OCI-LY7 (cell line): ENCODE measurements at regions not wholly inside any gene's neighbourhood (a gene's known extent, or its start where the extent isn't known, plus 50 kb on each side); places are given as distances from the start of the nearest gene placed in this dataset.

Source experiments
- BruUV-seq: library from RNA; stranded (reverse); fragments of 400-500 nt; replicated peaks from 2 replicates; lab custom pipeline; 2021; lab: Mats Ljungman, UMichigan
- CTCF ChIA-PET: fragments of 300-600 bp; sonication (Branson Sonifier 250); formaldehyde crosslinking; loops from one replicate; lab custom pipeline; 2022; ENCODE audit warnings: antibody characterized with exemption; ENCODE audit not compliant: unreplicated experiment; lab: Charles Lee
- POLR2A ChIA-PET: fragments of 300-600 bp; sonication (Branson Sonifier 250); formaldehyde crosslinking; loops from one replicate; lab custom pipeline; 2022; ENCODE audit warnings: antibody characterized with exemption; lab: Charles Lee
- DNase-seq: peaks from one replicate; pipeline ENCODE4 v3.0.0-alpha.2; 2015; ENCODE audit warnings: low spot score
- H2AFZ ChIP-seq: fragments of 200-600 bp; sonication (generic), shearing (Covaris generic); 2 replicates; pipeline ENCODE4 v1.6.1; 2014; ENCODE audit warnings: mild to moderate bottlenecking, antibody characterized with exemption, low read length, moderate library complexity
- H3K27ac ChIP-seq: fragments of 200-600 bp; sonication (generic); 2 replicates; pipeline ENCODE4 v1.5.1; 2014; ENCODE audit warnings: mixed run types, low read depth, mild to moderate bottlenecking, moderate library complexity, low read length, inconsistent platforms; ENCODE audit not compliant: poor library complexity, severe bottlenecking
- H3K36me3 ChIP-seq: fragments of 200-600 bp; sonication (generic); 2 replicates; pipeline ENCODE4 v1.6.1; 2014; ENCODE audit warnings: mild to moderate bottlenecking, antibody characterized with exemption, low read length, moderate library complexity, mixed read lengths; ENCODE audit not compliant: insufficient read depth
- H3K4me1 ChIP-seq: fragments of 200-600 bp; sonication (generic); 2 replicates; pipeline ENCODE4 v1.5.1; 2014; ENCODE audit warnings: mild to moderate bottlenecking, low read length; ENCODE audit not compliant: insufficient read depth, poor library complexity, severe bottlenecking
- H3K4me2 ChIP-seq: fragments of 200-600 bp; sonication (generic); 2 replicates; pipeline ENCODE4 v1.6.1; 2014; ENCODE audit warnings: mild to moderate bottlenecking, low read length
- H3K4me3 ChIP-seq: fragments of 200-600 bp; sonication (generic); 2 replicates; pipeline ENCODE4 v1.5.1; 2014; ENCODE audit warnings: mild to moderate bottlenecking, low read depth, low read length; ENCODE audit not compliant: poor library complexity, severe bottlenecking
- H3K79me2 ChIP-seq: fragments of 200-600 bp; sonication (generic); 2 replicates; pipeline ENCODE4 v1.6.1; 2016; ENCODE audit warnings: low read depth, mild to moderate bottlenecking, low read length, moderate library complexity, mixed read lengths; ENCODE audit not compliant: insufficient read depth
- H3K9me2 ChIP-seq: fragments of 200-600 bp; sonication (generic); 2 replicates; pipeline ENCODE4 v1.6.1; 2016; ENCODE audit warnings: mild to moderate bottlenecking, low read length, mixed read lengths; ENCODE audit not compliant: insufficient read depth
- H3K9me3 ChIP-seq: fragments of 200-600 bp; sonication (generic); 2 replicates; pipeline ENCODE4 v1.6.1; 2014; ENCODE audit warnings: mild to moderate bottlenecking, mixed run types, low read length, mixed read lengths
- H4K20me1 ChIP-seq: fragments of 200-600 bp; sonication (generic); 2 replicates; pipeline ENCODE4 v1.6.1; 2014; ENCODE audit warnings: mild to moderate bottlenecking, antibody characterized with exemption, low read length, moderate library complexity, mixed read lengths; ENCODE audit not compliant: insufficient read depth
- EZH2phosphoT487 ChIP-seq: fragments of 200-600 bp; sonication (generic); IDR thresholded peaks from 2 replicates; pipeline ENCODE4 v1.6.1; 2018; ENCODE audit warnings: low read depth, borderline replicate concordance, mild to moderate bottlenecking, mixed run types, antibody characterized with exemption, low read length, moderate library complexity, mixed read lengths
- intact Hi-C: fragments of 100-400 bp; cut with micrococcal nuclease; formaldehyde crosslinking; loops from one replicate; pipeline ENCODE4 v1.10.0; 2022; ENCODE audit not compliant: unreplicated experiment
- TF ChIP-seq, protein P1 (sequence below): fragments of 200-600 bp; sonication (generic); conservative IDR thresholded peaks from 2 replicates; pipeline ENCODE4 v1.5.1; 2014; ENCODE audit warnings: mild to moderate bottlenecking, antibody characterized with exemption, low read length, moderate library complexity, mixed read lengths

GRCh38 chr7:53095731-53096501 is 60.5 kb downstream of the POM121L12 start:
- Histone ChIP-seq H2AFZ (no peak overlapping the region), H4K20me1 (no peaks in the 10 kb centered on the region), H3K4me2 (no peak overlapping the region), H3K9me2 (no peaks in the 10 kb centered on the region), H3K9me3 (no peaks in the 10 kb centered on the region), H3K27ac (no peak overlapping the region), H3K79me2 (no peaks in the 10 kb centered on the region), H3K4me1 (no peaks in the 10 kb centered on the region), H3K36me3 (no peaks in the 10 kb centered on the region), H3K4me3 (no peak overlapping the region)
- no peak for TF ChIP-seq EZH2phosphoT487
- TF ChIP-seq, protein P1, sequence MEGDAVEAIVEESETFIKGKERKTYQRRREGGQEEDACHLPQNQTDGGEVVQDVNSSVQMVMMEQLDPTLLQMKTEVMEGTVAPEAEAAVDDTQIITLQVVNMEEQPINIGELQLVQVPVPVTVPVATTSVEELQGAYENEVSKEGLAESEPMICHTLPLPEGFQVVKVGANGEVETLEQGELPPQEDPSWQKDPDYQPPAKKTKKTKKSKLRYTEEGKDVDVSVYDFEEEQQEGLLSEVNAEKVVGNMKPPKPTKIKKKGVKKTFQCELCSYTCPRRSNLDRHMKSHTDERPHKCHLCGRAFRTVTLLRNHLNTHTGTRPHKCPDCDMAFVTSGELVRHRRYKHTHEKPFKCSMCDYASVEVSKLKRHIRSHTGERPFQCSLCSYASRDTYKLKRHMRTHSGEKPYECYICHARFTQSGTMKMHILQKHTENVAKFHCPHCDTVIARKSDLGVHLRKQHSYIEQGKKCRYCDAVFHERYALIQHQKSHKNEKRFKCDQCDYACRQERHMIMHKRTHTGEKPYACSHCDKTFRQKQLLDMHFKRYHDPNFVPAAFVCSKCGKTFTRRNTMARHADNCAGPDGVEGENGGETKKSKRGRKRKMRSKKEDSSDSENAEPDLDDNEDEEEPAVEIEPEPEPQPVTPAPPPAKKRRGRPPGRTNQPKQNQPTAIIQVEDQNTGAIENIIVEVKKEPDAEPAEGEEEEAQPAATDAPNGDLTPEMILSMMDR, result no peak
- intact Hi-C loops, result no loop called here
- ChIA-PET CTCF (no interaction called here), POLR2A (interaction anchor here (0.7 kb wide), 1 partner anchor 106 kb away, joined by 3 read pairs; no protein-coding TSS in a partner anchor)
- BruUV-seq, result no TSS peak
- no peak for DNase-seq

DNA sequence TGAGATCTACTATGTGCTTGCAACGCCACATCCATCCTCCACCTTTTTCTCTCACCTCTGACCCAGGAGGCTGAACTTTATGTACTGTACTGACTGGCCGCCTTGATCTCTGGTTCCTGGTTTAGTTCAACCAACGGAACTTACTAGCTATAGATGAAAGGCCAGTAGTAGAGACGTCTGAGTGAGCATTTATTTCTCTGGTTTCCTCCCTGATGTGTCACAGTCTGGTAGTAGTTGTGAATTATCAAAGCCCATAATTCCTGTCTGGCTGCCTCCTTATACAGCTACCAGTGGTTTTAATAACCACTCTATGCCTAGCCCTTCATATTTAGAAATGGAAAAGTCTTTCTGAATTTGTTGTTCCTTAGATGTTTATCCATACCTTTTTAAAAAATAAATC is 64.7 kb downstream of the POM121L12 start:
- no peaks in the 10 kb centered on the region for H3K36me3 ChIP-seq
- H3K27ac ChIP-seq, result no peak overlapping the region
- H3K79me2 ChIP-seq, result no peaks in the 10 kb centered on the region
- no peak overlapping the region for H2AFZ ChIP-seq
- TF ChIP-seq, protein P1, result no peak
- no peak for TF ChIP-seq EZH2phosphoT487
- H3K4me3 ChIP-seq, result no peak overlapping the region
- no TSS peak for BruUV-seq
- POLR2A ChIA-PET, result no interaction called here
- intact Hi-C loops, result no loop called here
- H3K4me1 ChIP-seq, result no peaks in the 10 kb centered on the region
- no peak for DNase-seq
- no peaks in the 10 kb centered on the region for H4K20me1 ChIP-seq
- H3K9me3 ChIP-seq, result no peaks in the 10 kb centered on the region
- no peaks in the 10 kb centered on the region for H3K9me2 ChIP-seq
- H3K4me2 ChIP-seq, result no peak overlapping the region
- CTCF ChIA-PET, result no interaction called here

- H3K36me3 ChIP-seq, result no peaks in the 10 kb centered on the region
- CTCF ChIA-PET, result no interaction called here
- H3K27ac ChIP-seq, result no peak overlapping the region
- TF ChIP-seq, protein P1, result no peak
- no peak for TF ChIP-seq EZH2phosphoT487
- H3K4me2 ChIP-seq, result no peak overlapping the region
- intact Hi-C loops, result no loop called here
- no peaks in the 10 kb centered on the region for H3K9me3 ChIP-seq
- no TSS peak for BruUV-seq
- POLR2A ChIA-PET, result no interaction called here
- no peak overlapping the region for H3K4me3 ChIP-seq
- no peaks in the 10 kb centered on the region for H3K79me2 ChIP-seq
- no peak overlapping the region for H2AFZ ChIP-seq
- H3K4me1 ChIP-seq, result no peaks in the 10 kb centered on the region
- H3K9me2 ChIP-seq, result no peaks in the 10 kb centered on the region
- no peaks in the 10 kb centered on the region for H4K20me1 ChIP-seq
- no peak for DNase-seq
Measured at GRCh38 chr7:53101026-53101425, 65.6 kb downstream of the POM121L12 start.
